Mesenteric fat pad (tissue), 1 donor: ENCODE measurements at regions not wholly inside any gene's neighbourhood (a gene's known extent, or its start where the extent isn't known, plus 50 kb on each side); places are given as distances from the start of the nearest gene placed in this dataset.
A peak's percentile ranks its signal among the peaks of the same experiment; 100 is the strongest.
"Not testable (repeated sequence)": the region's sequence is repeated elsewhere in the genome, so short reads cannot be mapped to it uniquely, and the experiment has no call there.

Experiments used
- DNase-seq: peaks from one replicate; pipeline ENCODE4 v3.0.0-alpha.2; 2020; ENCODE audit warnings: low spot score
- donor health status: DM: yes; HTN: yes; CAD: no.

DNA sequence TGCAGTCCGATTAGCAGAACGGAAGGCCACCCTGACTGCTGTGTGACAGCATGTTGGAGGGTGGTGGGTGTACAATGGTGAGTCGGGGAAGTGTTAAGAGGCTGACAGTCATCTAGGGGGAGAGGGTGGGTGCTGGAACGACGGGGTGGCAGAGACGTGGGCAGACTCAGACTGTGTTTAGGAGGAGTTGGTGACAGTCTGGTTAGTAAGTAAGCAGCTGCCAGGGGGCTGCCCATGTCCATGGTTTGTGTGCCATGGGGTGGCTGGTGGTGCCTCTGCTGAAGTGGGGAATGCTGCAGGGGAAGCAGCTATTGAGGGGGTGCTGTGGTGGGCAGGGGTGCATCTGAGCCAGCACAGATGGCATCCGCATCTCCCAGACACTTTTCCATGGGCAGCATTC lies 51.3 kb upstream of the BOD1 start:
- peak; percentile 73 for DNase-seq

DNA sequence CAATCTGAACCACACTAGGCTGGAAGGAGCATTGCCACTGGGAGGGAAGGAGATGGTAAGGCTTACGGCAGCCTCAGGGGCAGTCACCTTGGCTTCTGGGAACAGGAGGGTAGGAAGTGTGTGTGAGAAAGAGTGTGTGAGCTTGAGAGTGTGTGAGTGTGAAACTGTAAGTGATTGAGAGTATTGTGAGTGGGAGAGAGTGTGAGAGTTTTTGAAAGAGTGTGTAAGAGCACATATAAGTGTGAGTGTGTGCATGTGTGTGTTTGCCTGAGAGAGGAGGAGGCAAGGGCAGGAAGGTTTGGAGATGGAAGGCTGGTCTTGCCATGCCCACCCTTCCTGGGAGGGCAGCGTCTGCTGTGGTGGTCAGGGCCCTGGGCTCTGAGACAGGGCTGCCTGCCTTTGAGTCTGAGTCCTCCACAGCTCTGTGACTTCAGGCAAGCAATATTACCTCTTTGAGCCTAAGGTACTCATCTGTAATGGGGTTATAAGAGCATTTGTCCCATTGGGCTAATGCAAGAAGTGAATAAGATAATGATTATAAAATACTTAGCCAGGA lies 51.9 kb upstream of the BOD1 start:
- DNase-seq = peak; percentile 59

DNA sequence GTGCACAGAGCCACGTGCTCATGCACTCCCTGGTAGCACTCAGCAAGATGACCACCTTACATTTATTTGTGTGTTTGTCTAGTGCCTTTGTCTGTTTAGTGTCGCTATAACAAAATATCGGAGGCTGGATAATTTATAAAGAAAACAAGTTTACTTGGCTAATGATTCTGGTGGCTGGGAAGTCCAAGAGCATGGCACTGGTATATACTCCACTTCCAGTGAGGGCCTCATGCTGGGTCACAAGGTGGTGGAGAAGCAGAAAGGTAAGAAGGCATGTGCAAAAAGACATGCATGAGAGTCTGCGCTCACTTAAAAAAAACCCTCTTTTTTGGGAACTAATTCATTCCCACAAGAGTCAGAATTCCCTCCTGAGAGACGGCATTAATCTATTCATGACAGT lies 52.5 kb upstream of the BOD1 start:
- DNase-seq = peak; percentile 9

DNA sequence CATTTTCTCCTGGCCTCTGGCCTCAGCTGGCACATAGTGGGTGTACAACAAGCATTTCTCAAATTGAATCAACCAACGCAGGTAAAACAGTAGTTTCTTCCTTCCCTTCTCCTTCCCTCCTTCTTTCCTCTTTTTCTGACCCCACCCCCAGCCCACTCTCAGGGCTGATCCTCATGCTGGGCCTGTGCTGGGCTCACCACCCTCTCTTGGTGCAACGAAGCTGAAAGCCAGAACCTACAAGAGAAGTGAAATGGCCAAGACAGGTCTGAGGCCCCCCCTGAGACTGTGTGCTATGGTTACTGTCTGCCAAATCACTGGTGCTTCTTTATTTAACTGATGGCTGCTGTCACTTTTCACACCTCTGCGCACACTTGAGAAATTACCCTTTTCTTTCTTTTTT lies 53.0 kb upstream of the BOD1 start:
- DNase-seq = peak; percentile 68

DNA sequence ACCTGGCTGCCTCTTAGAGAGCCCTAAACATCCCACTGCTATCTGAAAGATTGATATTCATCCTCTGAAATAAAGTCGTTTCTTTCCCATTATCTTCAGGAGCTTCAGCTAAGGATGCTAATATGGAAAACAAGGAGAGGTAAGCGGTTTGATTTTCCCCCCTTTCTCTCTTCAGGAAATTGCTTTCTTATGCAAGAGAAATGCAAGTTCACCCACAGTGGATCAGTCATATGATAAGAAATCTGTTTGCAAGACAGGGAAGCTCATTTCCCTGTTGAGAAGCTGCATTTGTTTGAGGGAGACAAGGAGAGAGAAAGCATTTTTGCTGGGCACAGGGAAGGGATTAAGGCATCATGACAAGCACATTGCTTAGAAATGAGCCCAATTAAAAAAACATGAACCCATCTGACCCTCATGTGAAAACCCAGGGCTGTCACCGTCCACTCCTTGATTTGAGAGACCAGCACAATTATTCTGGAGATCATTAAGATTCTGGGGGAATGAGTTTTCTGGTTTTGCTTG lies 53.7 kb upstream of the BOD1 start:
- no peak for DNase-seq

DNA sequence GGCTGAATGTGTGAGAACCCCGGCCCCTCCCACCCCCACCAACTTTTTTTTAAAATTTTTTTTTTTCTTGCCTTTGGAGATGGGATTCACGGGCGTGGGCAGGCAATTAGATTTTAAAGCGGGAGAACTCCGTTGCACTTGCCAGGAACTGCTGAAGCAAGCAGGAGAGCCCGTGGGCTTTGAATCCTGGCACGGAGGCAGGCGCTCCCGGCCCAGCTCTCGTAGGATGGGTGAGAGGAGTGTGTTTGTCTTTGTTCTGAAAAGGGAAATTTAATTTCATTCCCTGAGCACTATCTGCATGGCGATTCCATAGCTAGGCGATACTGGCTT lies 54.3 kb upstream of the BOD1 start:
- no peak for DNase-seq

DNA sequence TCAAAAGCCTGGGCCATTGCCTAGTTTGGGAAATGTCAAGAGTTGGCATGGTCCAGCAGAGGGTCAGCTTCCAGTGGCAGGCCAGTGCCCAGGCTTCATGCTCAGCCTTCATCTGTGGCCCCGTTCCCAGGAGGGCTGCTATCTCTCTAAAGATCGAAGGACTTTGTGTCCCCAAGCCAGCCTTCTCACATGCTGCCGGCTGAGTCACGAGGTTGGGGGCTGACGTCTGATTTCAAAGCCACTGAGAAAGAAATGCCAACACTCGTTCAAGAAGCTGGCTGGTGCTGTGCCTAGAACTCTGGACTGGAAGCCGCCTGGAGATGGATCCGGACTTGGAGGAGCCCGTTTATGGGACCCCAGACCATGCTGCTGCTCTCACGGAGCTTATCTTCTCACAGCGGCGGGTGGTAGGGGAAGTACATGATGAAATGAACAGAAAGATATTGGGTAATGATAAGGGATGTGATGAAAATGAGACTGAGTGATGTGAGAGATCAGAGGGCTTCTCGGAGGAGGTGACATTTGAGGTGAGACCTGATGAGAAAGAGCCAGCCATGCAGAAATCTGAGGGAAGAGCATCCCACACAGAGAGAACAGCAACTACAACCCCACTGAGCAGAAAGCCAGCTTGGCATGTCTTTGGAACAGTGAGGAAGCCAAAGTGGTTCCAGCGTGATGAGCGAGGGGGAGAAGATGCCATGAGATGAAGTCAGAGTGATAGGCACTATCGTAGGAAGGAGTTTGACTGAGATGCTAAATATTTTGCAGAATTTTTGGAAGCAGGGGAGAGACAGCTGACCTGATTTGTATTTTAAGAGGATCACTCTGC lies 54.9 kb upstream of the BOD1 start:
- peak; percentile 88 for DNase-seq

DNA sequence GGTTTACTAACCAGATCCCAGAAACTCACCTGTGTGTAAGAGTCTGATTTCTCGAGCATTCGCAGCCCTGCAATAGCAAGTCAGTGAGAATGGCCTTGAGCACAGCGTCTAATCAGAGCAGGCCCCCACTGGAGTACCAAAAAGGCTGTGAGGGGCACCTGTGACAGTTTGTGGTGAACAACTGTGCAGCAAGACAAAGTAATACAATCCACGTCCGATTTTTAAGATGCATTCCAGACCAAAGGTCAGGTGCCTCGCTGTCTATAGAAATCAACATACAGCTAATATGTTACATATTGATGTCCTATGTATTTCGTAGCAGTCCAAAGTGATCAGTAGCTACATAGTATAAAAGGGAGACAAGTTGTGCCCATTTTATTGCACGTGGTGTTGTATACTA lies 55.7 kb upstream of the BOD1 start:
- peak; percentile 26 for DNase-seq

DNA sequence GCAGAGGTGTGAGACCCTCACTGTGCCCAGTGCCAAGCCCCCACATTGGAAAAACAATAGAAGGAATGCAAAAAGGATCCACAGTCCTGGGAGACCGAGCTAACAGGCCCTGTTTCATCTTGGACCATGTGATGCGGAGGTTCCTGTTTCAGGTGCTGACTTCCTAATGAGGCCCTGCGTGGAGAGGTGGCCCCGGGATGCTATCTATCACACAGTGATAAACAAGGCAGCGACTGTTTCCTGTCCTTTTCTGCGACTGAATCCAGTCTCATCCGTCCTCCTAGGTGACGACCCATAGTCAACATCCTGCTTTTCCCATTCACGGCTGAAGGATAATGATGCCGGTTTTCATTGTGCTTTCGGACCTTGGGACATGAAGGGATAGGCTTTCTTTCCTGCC lies 56.4 kb upstream of the BOD1 start:
- DNase-seq = peak; percentile 68

DNA sequence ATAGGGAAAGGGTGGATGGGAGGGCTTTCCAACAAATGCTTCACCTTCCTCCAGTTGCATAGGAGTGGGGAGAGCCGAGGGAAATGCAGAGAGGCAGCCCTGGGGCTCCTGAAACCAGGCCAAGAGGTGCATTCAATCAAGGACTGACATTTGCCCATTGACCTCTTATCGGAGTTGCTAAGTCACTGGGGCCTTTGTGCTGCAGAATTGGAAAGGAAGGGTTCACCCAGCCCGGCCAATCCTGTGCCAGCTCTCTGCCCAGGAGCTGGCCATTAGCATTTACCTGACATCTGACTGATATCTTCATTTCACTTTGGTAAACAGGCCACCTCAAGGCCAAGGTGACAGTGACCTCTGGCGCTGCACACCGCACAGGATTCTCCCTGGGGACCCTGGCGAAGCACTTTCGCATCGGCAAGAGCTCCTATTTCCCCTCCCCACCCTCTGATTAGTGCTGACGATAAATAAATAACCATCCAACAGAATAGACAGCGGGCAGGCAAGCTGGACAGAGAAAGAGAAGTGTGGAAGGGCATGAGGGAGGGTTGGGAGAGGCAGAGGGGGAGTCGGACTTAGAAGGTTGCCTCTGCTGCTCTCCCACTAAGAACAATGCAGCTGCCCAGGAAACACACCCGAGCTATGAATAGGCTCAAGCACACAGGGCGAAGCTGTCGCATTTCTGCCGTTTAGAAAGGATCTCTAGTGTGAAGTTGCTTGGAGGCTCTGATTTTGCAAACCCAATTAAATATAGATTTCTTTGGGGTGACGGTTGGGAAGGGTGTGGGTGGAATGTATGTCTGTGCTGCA lies 57.0 kb upstream of the BOD1 start:
- DNase-seq = peak; percentile 53

DNA sequence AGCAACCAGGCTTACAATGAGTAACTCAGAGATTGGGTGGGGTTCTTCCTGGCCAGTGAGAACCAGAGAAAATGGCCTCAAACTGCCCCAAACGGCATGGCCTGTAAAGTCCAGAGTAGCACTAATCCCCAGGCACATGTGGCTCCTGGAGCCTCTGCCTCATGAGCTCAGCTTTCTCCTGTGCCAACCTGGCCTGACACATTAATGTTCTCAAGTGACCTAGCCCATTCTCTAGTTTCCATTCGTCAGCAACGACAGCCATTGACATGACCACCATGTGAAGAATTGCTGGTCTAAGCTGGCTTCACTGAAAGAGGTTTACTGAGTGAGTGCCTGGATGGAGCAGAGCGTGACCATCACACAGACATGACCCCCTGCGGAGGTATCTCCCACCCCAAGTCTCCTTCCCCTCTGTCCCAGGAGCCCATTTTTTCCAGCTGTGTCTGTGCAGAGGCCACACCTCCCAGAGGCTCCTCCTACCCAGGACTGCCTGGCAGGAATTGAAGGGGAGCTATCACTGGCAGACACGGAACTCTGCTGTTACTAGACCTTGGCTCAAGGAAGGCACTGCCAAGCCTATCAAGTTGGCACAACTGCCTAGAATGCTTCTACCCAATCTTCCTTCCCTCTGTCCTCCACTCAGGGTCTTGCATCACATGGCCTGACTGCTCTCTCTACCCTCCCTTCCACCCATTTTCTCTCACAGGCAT lies 59.0 kb upstream of the BOD1 start:
- peak; percentile 30 for DNase-seq

DNA sequence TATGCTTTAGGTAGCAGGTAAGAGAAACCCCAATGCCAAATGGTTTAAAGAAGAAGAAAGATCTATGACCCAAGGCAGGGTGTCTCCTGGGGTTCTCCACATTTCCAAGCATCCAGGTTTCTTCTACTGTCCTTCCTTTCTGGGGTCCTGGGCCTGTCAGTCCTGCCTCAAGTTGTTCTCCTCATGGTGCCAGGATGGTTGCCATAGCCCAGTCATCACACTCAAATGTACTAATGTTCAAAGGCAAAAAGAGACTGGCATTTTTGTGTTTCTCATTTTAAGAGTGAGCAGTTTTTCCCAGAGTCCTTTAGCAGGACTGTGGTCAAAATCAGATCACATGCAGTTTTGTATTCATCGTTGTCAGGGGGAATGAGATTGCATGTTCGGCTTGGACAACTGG lies 59.9 kb upstream of the BOD1 start:
- peak; percentile 6 for DNase-seq

DNA sequence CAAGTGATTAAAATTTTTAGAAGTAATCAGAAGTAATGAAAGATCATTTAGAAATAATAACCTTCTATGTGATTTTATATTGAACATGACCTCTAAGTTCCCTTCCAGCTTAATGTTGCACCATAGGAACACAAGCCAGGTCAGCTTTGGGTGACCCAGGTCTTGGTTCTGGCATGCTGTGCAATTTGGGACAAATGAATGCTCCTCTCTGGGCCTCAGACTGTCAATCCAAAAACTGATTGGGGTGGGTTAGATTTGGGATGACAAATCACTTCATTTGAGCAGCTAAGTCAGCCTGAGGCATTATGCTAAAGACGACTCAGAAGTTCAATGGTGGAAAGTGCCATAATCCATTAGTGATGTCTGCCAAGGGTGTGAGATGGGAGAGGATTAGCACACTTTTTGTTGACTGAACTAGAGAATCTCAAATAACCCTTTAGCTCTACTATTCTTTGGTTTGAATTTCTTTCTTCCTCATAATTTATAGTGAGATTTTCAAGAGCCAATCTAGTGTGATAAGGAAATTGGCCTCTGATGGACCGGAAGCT lies 60.7 kb upstream of the BOD1 start:
- DNase-seq = peak; percentile 3

DNA sequence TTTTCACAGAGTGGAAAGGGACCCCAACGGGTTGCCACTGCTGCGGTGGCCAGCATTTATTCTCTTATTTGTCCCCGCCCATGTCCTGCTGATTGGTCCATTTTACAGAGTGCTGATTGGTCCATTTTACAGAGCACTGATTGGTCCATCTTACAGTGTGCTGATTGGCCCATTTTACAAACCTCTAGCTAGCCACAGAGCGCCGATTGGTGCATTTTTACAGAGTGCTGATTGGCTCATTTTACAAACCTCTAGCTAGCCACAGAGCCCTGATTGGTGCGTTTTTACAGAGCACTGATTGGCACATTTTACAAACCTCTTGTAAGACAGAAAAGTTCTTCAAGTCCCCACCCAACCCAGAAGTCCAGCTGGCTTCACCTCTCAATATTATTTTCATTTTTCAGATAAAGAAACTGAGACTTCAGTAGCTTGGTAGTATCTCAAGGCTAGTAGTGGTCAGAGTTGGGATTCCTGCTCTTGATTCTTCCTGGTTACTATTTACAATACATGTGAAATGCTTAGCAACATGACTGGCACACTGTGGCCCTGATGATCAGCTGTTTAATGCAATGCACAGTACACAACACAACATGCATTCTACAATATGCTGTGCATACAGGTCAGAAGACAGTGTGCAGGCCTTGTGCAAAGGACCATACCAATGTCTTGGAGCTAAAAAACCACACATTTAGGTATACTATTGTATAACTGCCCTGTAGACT lies 63.6 kb upstream of the BOD1 start:
- DNase-seq = no peak

DNA sequence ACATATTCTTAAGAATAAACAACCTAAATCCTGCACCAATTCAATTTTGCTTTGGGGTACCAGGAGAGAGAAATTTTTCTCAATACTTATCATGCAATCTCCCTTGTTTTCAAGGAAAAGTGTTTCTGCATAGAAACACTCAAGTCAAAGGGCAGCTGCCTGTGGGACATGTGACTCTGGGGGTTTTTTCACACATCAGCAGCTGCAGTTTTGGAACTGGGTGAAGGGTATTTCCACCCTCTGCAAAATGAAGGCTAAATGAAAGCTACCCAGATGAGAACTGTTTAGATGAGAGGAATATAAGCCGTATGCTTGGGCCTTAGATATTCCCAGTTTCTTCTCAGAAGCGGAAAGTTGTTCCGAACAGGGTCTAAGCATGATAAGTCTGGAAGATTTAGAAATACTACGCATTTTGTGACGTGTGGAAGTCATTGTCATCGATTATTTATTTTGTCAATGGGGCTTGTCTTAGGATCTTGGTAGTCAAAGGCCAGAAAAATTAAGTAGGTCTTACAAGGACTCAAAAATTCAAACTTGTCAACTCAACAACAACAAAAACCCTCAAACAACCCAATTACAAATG lies 64.3 kb upstream of the BOD1 start:
- DNase-seq = no peak

DNA sequence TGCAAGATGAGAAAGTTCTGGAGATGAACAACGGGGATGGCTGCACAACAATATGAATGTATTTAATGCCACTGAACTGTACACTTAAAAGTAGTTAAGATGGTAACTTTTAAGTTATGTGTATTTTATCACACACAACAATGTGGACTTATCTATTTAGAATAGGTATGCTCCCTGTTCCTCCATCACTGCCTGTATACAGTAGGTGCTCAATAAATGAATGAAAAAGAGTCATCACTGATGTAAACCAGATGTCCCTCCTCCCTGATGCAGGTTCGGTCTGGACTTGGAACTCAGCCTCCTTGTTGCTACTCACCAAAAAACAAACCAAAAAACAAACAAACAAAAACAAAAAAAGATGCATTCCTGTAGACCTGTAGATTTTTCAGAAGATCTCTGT lies 65.9 kb upstream of the BOD1 start:
- no peak for DNase-seq

DNA sequence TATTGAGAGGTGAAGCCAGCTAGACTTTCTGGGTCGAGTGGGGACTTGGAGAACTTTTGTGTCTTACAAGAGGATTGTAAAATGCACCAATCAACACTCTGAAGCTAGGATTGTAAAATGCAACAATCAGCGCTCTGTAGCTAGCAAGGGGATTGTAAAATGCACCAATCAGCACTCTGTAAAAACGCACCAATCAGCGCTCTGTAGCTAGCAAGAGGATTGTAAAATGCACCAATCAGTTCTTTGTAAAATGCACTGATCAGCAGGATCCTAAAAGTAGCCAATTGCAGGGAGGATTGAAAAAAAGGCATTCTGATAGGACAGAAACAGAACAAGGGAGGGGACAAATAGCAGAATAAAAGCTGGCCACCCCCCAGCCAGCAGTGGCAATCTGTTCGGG lies 68.1 kb upstream of the BOD1 start:
- DNase-seq = not testable (repeated sequence)

DNA sequence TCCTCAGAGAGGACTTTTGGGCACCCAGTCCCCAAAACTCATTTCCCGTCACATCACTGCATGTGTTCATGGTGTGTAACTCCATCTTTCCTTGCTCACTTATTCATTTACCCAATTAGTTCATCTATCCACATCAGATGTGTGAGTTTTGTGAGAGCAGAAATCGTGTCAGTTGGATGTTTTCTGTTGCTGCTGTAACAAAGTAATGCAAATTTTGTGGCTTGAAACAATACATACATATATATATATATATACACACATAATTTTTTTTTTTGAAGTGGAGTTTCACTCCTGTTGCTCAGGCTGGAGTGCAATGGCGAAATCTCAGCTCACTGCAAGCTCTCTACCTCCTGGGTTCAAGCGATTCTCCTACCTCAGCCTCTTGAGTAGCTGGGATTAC lies 70.5 kb upstream of the BOD1 start:
- no peak for DNase-seq

DNA sequence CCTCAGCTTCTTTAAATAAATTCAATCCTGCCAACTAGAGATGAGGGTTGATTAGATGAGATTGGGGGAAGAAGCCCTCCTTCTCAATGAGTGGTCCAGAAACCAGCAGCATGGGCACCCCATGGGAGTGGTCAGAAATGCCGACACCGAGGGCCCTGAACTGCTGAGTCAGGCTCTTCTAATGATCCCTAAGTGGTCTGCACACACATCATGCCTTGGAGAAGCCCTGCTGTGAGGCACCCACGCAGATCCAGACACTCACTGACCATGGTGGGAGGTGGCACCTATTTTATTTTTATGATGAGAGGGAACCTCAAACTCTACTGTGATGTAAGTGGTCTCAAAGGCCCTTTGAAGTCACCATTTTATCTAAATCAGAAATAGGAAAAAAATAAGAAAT lies 72.3 kb upstream of the BOD1 start:
- no peak for DNase-seq

DNA sequence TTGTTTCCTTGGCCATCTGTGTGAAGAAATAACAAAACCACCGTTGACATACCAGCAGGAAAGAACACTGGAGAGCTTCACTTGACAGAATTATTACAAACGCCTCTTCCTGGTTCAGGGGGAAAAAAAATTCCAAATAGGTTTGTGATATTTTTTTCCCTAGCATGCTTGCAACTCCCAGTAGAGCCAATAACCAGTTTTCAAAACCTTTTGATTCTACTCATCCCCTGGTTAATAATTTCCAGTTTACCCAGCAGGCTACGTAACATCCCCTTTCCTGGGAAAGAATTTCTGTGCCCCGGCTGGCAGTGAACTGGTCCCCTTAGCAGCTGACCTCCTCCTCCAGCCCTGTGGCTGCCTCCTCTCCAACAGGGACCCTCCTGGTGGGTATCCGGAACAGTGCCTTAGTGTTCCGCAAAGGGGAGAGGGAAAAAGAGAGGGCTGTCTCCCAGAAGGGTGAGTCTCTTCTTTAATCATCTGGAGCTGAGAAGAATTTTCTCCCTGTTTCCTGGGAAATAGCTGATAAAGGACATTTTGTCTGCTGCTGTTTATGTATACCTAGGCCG lies 72.8 kb upstream of the BOD1 start:
- no peak for DNase-seq
